H1 (cell line): ENCODE measurements at regions not wholly inside any gene's neighbourhood (a gene's known extent, or its start where the extent isn't known, plus 50 kb on each side); places are given as distances from the start of the nearest gene placed in this dataset.

ENCODE experiments used
- BCL11A ChIP-seq, 2 experiments: IDR thresholded peaks; one replicate each; pipeline ENCODE4 v1.6.1; 2011; ENCODE audit warnings: low read depth in 2 of 2, low read length in 2 of 2, mild to moderate bottlenecking in 2 of 2
- KDM1A ChIP-seq: fragments of 200-600, 300-600 bp; sonication (generic); IDR thresholded peaks from 2 replicates; pipeline ENCODE4 v1.7.1; 2016; ENCODE audit warnings: mild to moderate bottlenecking, low read length, borderline replicate concordance
- RBBP5 ChIP-seq: IDR thresholded peaks from 2 replicates; pipeline ENCODE4 v1.7.1; 2012; ENCODE audit warnings: low read depth, mild to moderate bottlenecking, inconsistent platforms, low read length, moderate library complexity, borderline replicate concordance
- SP2 ChIP-seq: IDR thresholded peaks from 2 replicates; pipeline ENCODE4 v1.6.1; 2012; ENCODE audit warnings: mild to moderate bottlenecking, low read length, inconsistent platforms
- TF ChIP-seq, protein P1 (sequence below), 3 experiments: IDR thresholded peaks; 1 replicate in 2 of 3; 2 replicates in 1 of 3; pipeline versions ENCODE4 v1.5.1 to v1.6.1; 2011; ENCODE audit warnings: low read length in 3 of 3, mild to moderate bottlenecking in 3 of 3, inconsistent platforms in 2 of 3, low read depth in 1 of 3, moderate library complexity in 1 of 3; ENCODE audit not compliant: insufficient read depth in 1 of 3; ENCODE audit errors: control extremely low read depth in 1 of 3

DNA sequence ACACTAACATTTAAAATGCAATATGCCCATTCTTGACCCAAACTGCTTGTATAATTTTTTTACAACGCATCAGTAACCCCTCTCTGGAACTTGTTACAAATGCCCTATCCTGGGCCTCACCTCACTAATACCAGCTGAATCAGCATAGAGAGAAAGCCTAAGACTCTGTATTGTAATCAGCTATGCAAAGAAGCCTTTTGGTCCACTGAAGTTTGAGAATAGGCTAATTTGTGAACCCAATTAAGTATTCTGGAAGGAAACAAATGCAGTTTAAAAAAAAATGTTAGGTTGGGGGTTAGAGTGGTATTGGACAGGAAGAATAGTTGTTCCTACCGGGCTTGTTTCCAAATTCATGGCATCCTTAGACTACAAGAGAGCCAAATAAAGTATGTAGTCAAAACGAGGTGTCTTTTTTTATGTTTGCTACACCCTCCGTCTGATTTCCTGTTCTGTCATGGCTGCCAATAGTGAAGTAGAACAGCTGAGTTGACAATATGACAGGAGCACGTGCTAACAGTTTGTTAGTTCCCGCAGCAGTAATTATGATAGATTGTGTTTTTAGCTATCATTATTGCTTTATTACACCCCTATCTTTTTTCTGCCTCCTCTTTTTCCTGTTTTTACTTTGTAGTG lies 1048.7 kb upstream of the NUDT12 start:
- TF ChIP-seq SP2, result no peak
- TF ChIP-seq KDM1A, result no peak
- no peak for TF ChIP-seq BCL11A (IDR thresholded peaks at IDR 0.05; ENCODE audit: low read depth in 2 of 2, low read length in 2 of 2)
- no peak for TF ChIP-seq RBBP5
- TF ChIP-seq, protein P1, sequence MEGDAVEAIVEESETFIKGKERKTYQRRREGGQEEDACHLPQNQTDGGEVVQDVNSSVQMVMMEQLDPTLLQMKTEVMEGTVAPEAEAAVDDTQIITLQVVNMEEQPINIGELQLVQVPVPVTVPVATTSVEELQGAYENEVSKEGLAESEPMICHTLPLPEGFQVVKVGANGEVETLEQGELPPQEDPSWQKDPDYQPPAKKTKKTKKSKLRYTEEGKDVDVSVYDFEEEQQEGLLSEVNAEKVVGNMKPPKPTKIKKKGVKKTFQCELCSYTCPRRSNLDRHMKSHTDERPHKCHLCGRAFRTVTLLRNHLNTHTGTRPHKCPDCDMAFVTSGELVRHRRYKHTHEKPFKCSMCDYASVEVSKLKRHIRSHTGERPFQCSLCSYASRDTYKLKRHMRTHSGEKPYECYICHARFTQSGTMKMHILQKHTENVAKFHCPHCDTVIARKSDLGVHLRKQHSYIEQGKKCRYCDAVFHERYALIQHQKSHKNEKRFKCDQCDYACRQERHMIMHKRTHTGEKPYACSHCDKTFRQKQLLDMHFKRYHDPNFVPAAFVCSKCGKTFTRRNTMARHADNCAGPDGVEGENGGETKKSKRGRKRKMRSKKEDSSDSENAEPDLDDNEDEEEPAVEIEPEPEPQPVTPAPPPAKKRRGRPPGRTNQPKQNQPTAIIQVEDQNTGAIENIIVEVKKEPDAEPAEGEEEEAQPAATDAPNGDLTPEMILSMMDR (IDR thresholded peaks at IDR 0.05; ENCODE audit: control extremely low read depth in 1 of 3, insufficient read depth in 1 of 3, low read depth in 1 of 3, low read length in 3 of 3), result no peak
